CD4-positive, CD25-positive, alpha-beta regulatory T cell (primary cell): ENCODE measurements at regions not wholly inside any gene's neighbourhood (a gene's known extent, or its start where the extent isn't known, plus 50 kb on each side); places are given as distances from the start of the nearest gene placed in this dataset.
"Not testable (repeated sequence)": the region's sequence is repeated elsewhere in the genome, so short reads cannot be mapped to it uniquely, and the experiment has no call there.

ENCODE experiments used
- ATAC-seq, 2 donors: fragments of 150-1000 bp; cut with Tn5 transposase; one replicate each; pipeline ENCODE4 v1.10.0; 2021; ENCODE audit warnings: low read depth in 2 of 2, moderate number of reproducible peaks in 2 of 2, moderate library complexity in 1 of 2
- DNase-seq, 3 donors: peaks; one replicate each; pipeline versions ENCODE4 v3.0.0 to v3.0.0-alpha.2; 2012 to 2022; ENCODE audit warnings: mixed read lengths in 1 of 3
- H3K27ac ChIP-seq: one replicate; pipeline ENCODE4 v1.7.0; 2013; ENCODE audit warnings: mild to moderate bottlenecking, low read length; ENCODE audit not compliant: insufficient read depth, poor library complexity, severe bottlenecking
- H3K27me3 ChIP-seq: one replicate; pipeline ENCODE4 v1.7.0; 2013; ENCODE audit warnings: low read length; ENCODE audit not compliant: control insufficient read depth, insufficient read depth
- H3K36me3 ChIP-seq: one replicate; pipeline ENCODE4 v1.7.0; 2013; ENCODE audit warnings: mild to moderate bottlenecking, low read length, moderate library complexity; ENCODE audit not compliant: control insufficient read depth, insufficient read depth
- H3K4me1 ChIP-seq: 2 replicates; pipeline ENCODE4 v1.7.0; 2013; ENCODE audit warnings: mild to moderate bottlenecking, low read length; ENCODE audit not compliant: insufficient read depth, control insufficient read depth, poor library complexity, severe bottlenecking
- H3K4me3 ChIP-seq: one replicate; pipeline ENCODE4 v1.7.0; 2013; ENCODE audit warnings: low read depth, mild to moderate bottlenecking, low read length, moderate library complexity
- H3K9me3 ChIP-seq, 2 experiments: 1 replicate in 1 of 2; 2 replicates in 1 of 2; pipeline ENCODE4 v1.7.0; 2013; ENCODE audit warnings: low read length in 2 of 2, mild to moderate bottlenecking in 1 of 2, moderate library complexity in 1 of 2; ENCODE audit not compliant: control insufficient read depth in 2 of 2
- H3K27ac Mint-ChIP-seq, 3 donors: one replicate each; pipeline ENCODE4 v1.8.0; 2020 to 2022; ENCODE audit warnings: mild to moderate bottlenecking in 3 of 3, mixed read lengths in 3 of 3, moderate library complexity in 2 of 3
- H3K27me3 Mint-ChIP-seq: one replicate; pipeline ENCODE4 v1.8.0; 2022; ENCODE audit warnings: mild to moderate bottlenecking, mixed read lengths
- H3K36me3 Mint-ChIP-seq: one replicate; pipeline ENCODE4 v1.8.0; 2020; ENCODE audit warnings: mixed read lengths
- H3K4me1 Mint-ChIP-seq, 4 donors: one replicate each; pipeline ENCODE4 v1.8.0; 2020 to 2022; ENCODE audit warnings: mixed read lengths in 4 of 4, mild to moderate bottlenecking in 1 of 4
- H3K4me3 Mint-ChIP-seq, 4 donors: one replicate each; pipeline ENCODE4 v1.8.0; 2020 to 2022; ENCODE audit warnings: mild to moderate bottlenecking in 4 of 4, mixed read lengths in 4 of 4, moderate library complexity in 3 of 4
- H3K9me3 Mint-ChIP-seq, 7 donors: one replicate each; pipeline ENCODE4 v1.8.0; 2020 to 2022; ENCODE audit warnings: mixed read lengths in 7 of 7, mild to moderate bottlenecking in 3 of 7, moderate library complexity in 2 of 7

- Mint-ChIP-seq H3K27ac (no peak overlapping the region), H3K27me3 (no peaks in the 10 kb centered on the region), H3K9me3 (peaks cover 6 to 30% (median 13%) of the 10 kb centered on the region in 7 donors), H3K4me1 (no peaks in the 10 kb centered on the region), H3K4me3 (no peak overlapping the region), H3K36me3 (no peaks in the 10 kb centered on the region)
- H3K4me3 ChIP-seq = no peak overlapping the region
- no peak for ATAC-seq
- H3K27me3 ChIP-seq = no peaks in the 10 kb centered on the region
- DNase-seq = no peak
- H3K36me3 ChIP-seq = no peaks in the 10 kb centered on the region
- no peaks in the 10 kb centered on the region for H3K4me1 ChIP-seq
- peaks cover 3 to 4% of the 10 kb centered on the region in 2 experiments for H3K9me3 ChIP-seq
- no peak overlapping the region for H3K27ac ChIP-seq
Observed at GRCh38 chr3:78506581-78507195, 1261.1 kb downstream of the ROBO1 start.

GRCh38 chr3:78507196-78507984 lies 1260.4 kb downstream of the ROBO1 start:
- no peak for ATAC-seq

GRCh38 chr3:78511840-78512239 lies 1256.0 kb downstream of the ROBO1 start:
- no peak overlapping the region for H3K4me3 Mint-ChIP-seq
- peaks cover 2 to 22% (median 8%) of the 10 kb centered on the region in 7 donors for H3K9me3 Mint-ChIP-seq
- Histone ChIP-seq H3K36me3 (no peaks in the 10 kb centered on the region), H3K4me1 (no peaks in the 10 kb centered on the region), H3K27me3 (no peaks in the 10 kb centered on the region), H3K4me3 (no peak overlapping the region), H3K27ac (no peak overlapping the region), H3K9me3 (peaks cover 0 to 4% of the 10 kb centered on the region in 2 experiments)
- no peaks in the 10 kb centered on the region for H3K27me3 Mint-ChIP-seq
- DNase-seq (no peak), ATAC-seq (no peak)
- no peak overlapping the region for H3K27ac Mint-ChIP-seq
- no peaks in the 10 kb centered on the region for H3K36me3 Mint-ChIP-seq
- H3K4me1 Mint-ChIP-seq = no peaks in the 10 kb centered on the region

More at GRCh38 chr3:78507196-78507984, 1260.4 kb downstream of the ROBO1 start:
- Mint-ChIP-seq H3K9me3 (peaks cover 7 to 28% (median 13%) of the 10 kb centered on the region in 7 donors), H3K4me3 (no peak overlapping the region), H3K36me3 (no peaks in the 10 kb centered on the region), H3K27me3 (no peaks in the 10 kb centered on the region), H3K27ac (no peak overlapping the region), H3K4me1 (no peaks in the 10 kb centered on the region)
- H3K27ac ChIP-seq = no peak overlapping the region
- H3K27me3 ChIP-seq = no peaks in the 10 kb centered on the region
- H3K36me3 ChIP-seq = no peaks in the 10 kb centered on the region
- H3K9me3 ChIP-seq = peaks cover 3 to 4% of the 10 kb centered on the region in 2 experiments
- DNase-seq = no peak
- no peak overlapping the region for H3K4me3 ChIP-seq
- H3K4me1 ChIP-seq = no peaks in the 10 kb centered on the region

- H3K9me3 Mint-ChIP-seq = peaks cover 1 to 24% (median 8%) of the 10 kb centered on the region in 7 donors
- ATAC-seq, H3K4me1 Mint-ChIP-seq, H3K36me3 ChIP-seq, H3K27me3 Mint-ChIP-seq, H3K4me1 ChIP-seq, H3K4me3 ChIP-seq, H3K9me3 ChIP-seq, H3K27ac Mint-ChIP-seq, H3K27me3 ChIP-seq, H3K36me3 Mint-ChIP-seq, DNase-seq, H3K27ac ChIP-seq, H3K4me3 Mint-ChIP-seq: not testable (repeated sequence)
Observed at GRCh38 chr3:78512786-78513185, 1255.0 kb downstream of the ROBO1 start.

GRCh38 chr3:78516437-78516836 lies 1251.4 kb downstream of the ROBO1 start:
- H3K36me3 Mint-ChIP-seq = no peaks in the 10 kb centered on the region
- Histone ChIP-seq H3K4me1 (no peaks in the 10 kb centered on the region), H3K27ac (no peak overlapping the region), H3K4me3 (no peak overlapping the region), H3K27me3 (no peaks in the 10 kb centered on the region), H3K36me3 (no peaks in the 10 kb centered on the region), H3K9me3 (no peaks in the 10 kb centered on the region)
- no peaks in the 10 kb centered on the region for H3K4me1 Mint-ChIP-seq
- ATAC-seq = no peak
- peaks cover 0 to 28% (median 5%) of the 10 kb centered on the region in 7 donors for H3K9me3 Mint-ChIP-seq
- H3K4me3 Mint-ChIP-seq = no peak overlapping the region
- no peak for DNase-seq
- no peak overlapping the region for H3K27ac Mint-ChIP-seq
- H3K27me3 Mint-ChIP-seq = no peaks in the 10 kb centered on the region

- H3K4me1 ChIP-seq = no peaks in the 10 kb centered on the region
- no peaks in the 10 kb centered on the region for H3K9me3 ChIP-seq
- Mint-ChIP-seq H3K27me3 (no peaks in the 10 kb centered on the region), H3K4me1 (no peaks in the 10 kb centered on the region), H3K36me3 (no peaks in the 10 kb centered on the region), H3K27ac (no peak overlapping the region), H3K4me3 (no peak overlapping the region), H3K9me3 (peaks cover 0 to 29% (median 7%) of the 10 kb centered on the region in 7 donors)
- H3K4me3 ChIP-seq = no peak overlapping the region
- no peaks in the 10 kb centered on the region for H3K36me3 ChIP-seq
- ATAC-seq (no peak), DNase-seq (no peak)
- no peak overlapping the region for H3K27ac ChIP-seq
- H3K27me3 ChIP-seq = no peaks in the 10 kb centered on the region
Observed at GRCh38 chr3:78516937-78517336, 1250.9 kb downstream of the ROBO1 start.

- DNase-seq = no peak
- Histone ChIP-seq H3K9me3 (peaks cover 0 to 5% of the 10 kb centered on the region in 2 experiments), H3K36me3 (no peaks in the 10 kb centered on the region), H3K4me3 (no peak overlapping the region), H3K4me1 (no peaks in the 10 kb centered on the region), H3K27ac (no peak overlapping the region), H3K27me3 (no peaks in the 10 kb centered on the region)
- Mint-ChIP-seq H3K4me1 (no peaks in the 10 kb centered on the region), H3K27me3 (no peaks in the 10 kb centered on the region), H3K4me3 (no peak overlapping the region), H3K36me3 (no peaks in the 10 kb centered on the region), H3K9me3 (peaks cover 0 to 33% (median 8%) of the 10 kb centered on the region in 7 donors), H3K27ac (no peak overlapping the region)
- no peak for ATAC-seq
Observed at GRCh38 chr3:78517965-78518364, 1249.8 kb downstream of the ROBO1 start.

- no peak for ATAC-seq
Observed at GRCh38 chr3:78519281-78519680, 1248.5 kb downstream of the ROBO1 start.

More at GRCh38 chr3:78519281-78519680, 1248.5 kb downstream of the ROBO1 start:
- Histone ChIP-seq H3K4me1 (no peaks in the 10 kb centered on the region), H3K9me3 (peaks cover 0 to 9% of the 10 kb centered on the region in 2 experiments), H3K27me3 (no peaks in the 10 kb centered on the region), H3K4me3 (no peak overlapping the region), H3K36me3 (no peaks in the 10 kb centered on the region), H3K27ac (no peak overlapping the region)
- Mint-ChIP-seq H3K36me3 (no peaks in the 10 kb centered on the region), H3K27me3 (no peaks in the 10 kb centered on the region), H3K4me1 (no peaks in the 10 kb centered on the region), H3K9me3 (peaks cover 0 to 40% (median 9%) of the 10 kb centered on the region in 7 donors), H3K27ac (no peak overlapping the region), H3K4me3 (no peak overlapping the region)
- DNase-seq = no peak
